ENCODE measurements at regions not wholly inside any gene's neighbourhood (a gene's known extent, or its start where the extent isn't known, plus 50 kb on each side); places are given as distances from the start of the nearest gene placed in this dataset.
"Not testable (repeated sequence)": the region's sequence is repeated elsewhere in the genome, so short reads cannot be mapped to it uniquely, and the experiment has no call there.

- no peak for DNase-seq (ENCODE audit: low read depth in 1 of 2, low spot score in 1 of 2)
- Histone ChIP-seq H3K27me3 (ENCODE audit: insufficient read depth, poor library complexity, severe bottlenecking) (no peaks in the 10 kb centered on the region), H3K4me3 (replicated peaks; ENCODE audit: insufficient read depth, low read length) (no peak overlapping the region), H3K27ac (replicated peaks) (no peak overlapping the region)
- TF ChIP-seq POLR2AphosphoS5 (IDR thresholded peaks at IDR 0.05; ENCODE audit: low read depth) = no peak
- no peak for TF ChIP-seq GABPA (IDR thresholded peaks at IDR 0.05; ENCODE audit: low read depth)
- TF ChIP-seq, protein P1, sequence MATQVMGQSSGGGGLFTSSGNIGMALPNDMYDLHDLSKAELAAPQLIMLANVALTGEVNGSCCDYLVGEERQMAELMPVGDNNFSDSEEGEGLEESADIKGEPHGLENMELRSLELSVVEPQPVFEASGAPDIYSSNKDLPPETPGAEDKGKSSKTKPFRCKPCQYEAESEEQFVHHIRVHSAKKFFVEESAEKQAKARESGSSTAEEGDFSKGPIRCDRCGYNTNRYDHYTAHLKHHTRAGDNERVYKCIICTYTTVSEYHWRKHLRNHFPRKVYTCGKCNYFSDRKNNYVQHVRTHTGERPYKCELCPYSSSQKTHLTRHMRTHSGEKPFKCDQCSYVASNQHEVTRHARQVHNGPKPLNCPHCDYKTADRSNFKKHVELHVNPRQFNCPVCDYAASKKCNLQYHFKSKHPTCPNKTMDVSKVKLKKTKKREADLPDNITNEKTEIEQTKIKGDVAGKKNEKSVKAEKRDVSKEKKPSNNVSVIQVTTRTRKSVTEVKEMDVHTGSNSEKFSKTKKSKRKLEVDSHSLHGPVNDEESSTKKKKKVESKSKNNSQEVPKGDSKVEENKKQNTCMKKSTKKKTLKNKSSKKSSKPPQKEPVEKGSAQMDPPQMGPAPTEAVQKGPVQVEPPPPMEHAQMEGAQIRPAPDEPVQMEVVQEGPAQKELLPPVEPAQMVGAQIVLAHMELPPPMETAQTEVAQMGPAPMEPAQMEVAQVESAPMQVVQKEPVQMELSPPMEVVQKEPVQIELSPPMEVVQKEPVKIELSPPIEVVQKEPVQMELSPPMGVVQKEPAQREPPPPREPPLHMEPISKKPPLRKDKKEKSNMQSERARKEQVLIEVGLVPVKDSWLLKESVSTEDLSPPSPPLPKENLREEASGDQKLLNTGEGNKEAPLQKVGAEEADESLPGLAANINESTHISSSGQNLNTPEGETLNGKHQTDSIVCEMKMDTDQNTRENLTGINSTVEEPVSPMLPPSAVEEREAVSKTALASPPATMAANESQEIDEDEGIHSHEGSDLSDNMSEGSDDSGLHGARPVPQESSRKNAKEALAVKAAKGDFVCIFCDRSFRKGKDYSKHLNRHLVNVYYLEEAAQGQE (IDR thresholded peaks at IDR 0.05; ENCODE audit: insufficient replicate concordance, low read depth) = no peak
- TF ChIP-seq CTCF (IDR thresholded peaks at IDR 0.05; ENCODE audit: insufficient read depth, low read length) = no peak
- TF ChIP-seq SPI1 (IDR thresholded peaks at IDR 0.05; ENCODE audit: borderline replicate concordance, low read depth) = no peak
Observed at GRCh38 chr5:97501965-97502305, 318.9 kb upstream of the RIOK2 start.

- H3K27me3 ChIP-seq (ENCODE audit: insufficient read depth, poor library complexity, severe bottlenecking) = no peaks in the 10 kb centered on the region
- no peak overlapping the region for H3K4me3 ChIP-seq (replicated peaks; ENCODE audit: insufficient read depth, low read length)
- no peak for DNase-seq (ENCODE audit: low read depth in 1 of 2, low spot score in 1 of 2)
- no peak for TF ChIP-seq SPI1 (IDR thresholded peaks at IDR 0.05; ENCODE audit: borderline replicate concordance, low read depth)
- TF ChIP-seq, protein P1 (IDR thresholded peaks at IDR 0.05; ENCODE audit: insufficient replicate concordance, low read depth) = no peak
- no peak overlapping the region for H3K27ac ChIP-seq (replicated peaks)
Observed at GRCh38 chr5:97508864-97509263, 325.8 kb upstream of the RIOK2 start.

DNA sequence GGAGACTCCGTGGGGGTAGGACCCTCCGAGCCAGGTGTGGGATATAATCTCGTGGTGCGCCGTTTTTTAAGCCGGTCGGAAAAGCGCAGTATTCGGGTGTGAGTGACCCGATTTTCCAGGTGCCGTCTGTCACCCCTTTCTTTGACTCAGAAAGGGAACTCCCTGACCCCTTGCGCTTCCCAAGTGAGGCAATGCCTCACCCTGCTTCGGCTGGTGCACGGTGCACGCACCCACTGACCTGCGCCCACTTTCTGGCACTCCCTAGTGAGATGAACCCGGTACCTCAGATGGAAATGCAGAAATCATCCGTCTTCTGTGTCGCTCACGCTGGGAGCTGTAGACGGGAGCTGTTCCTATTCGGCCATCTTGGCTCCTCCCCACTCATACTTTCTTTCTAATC, 336.5 kb upstream of the RIOK2 start:
- H3K4me3 ChIP-seq (replicated peaks; ENCODE audit: insufficient read depth, low read length); DNase-seq (ENCODE audit: low read depth in 1 of 2, low spot score in 1 of 2); H3K27me3 ChIP-seq (ENCODE audit: insufficient read depth, poor library complexity, severe bottlenecking); H3K27ac ChIP-seq (replicated peaks): not testable (repeated sequence)

- not testable (repeated sequence) for H3K4me3 ChIP-seq (replicated peaks; ENCODE audit: insufficient read depth, low read length); DNase-seq (ENCODE audit: low read depth in 1 of 2, low spot score in 1 of 2); H3K27me3 ChIP-seq (ENCODE audit: insufficient read depth, poor library complexity, severe bottlenecking); H3K27ac ChIP-seq (replicated peaks)
Observed at GRCh38 chr5:97523336-97523735, 340.3 kb upstream of the RIOK2 start.

GRCh38 chr5:97525780-97526179, 342.7 kb upstream of the RIOK2 start:
- Histone ChIP-seq H3K4me3 (replicated peaks; ENCODE audit: insufficient read depth, low read length) (no peak overlapping the region), H3K27ac (replicated peaks) (peak overlapping the region; percentile 48), H3K27me3 (ENCODE audit: insufficient read depth, poor library complexity, severe bottlenecking) (no peaks in the 10 kb centered on the region)
- DNase-seq (ENCODE audit: low read depth in 1 of 2, low spot score in 1 of 2) = peak; percentile 3 to 61
- TF ChIP-seq SPI1 (IDR thresholded peaks at IDR 0.05; ENCODE audit: borderline replicate concordance, low read depth) (no peak), POLR2AphosphoS5 (IDR thresholded peaks at IDR 0.05; ENCODE audit: low read depth) (no peak), GABPA (IDR thresholded peaks at IDR 0.05; ENCODE audit: low read depth) (no peak), CTCF (IDR thresholded peaks at IDR 0.05; ENCODE audit: insufficient read depth, low read length) (no peak)
- TF ChIP-seq, protein P1 (IDR thresholded peaks at IDR 0.05; ENCODE audit: insufficient replicate concordance, low read depth) = no peak
